Left hindlimb (tissue), 1 donor: ENCODE measurements at regions not wholly inside any gene's neighbourhood (a gene's known extent, or its start where the extent isn't known, plus 50 kb on each side); places are given as distances from the start of the nearest gene placed in this dataset.
"Not testable (repeated sequence)": the region's sequence is repeated elsewhere in the genome, so short reads cannot be mapped to it uniquely, and the experiment has no call there.

Source experiments
- DNase-seq: peaks from one replicate; pipeline ENCODE4 v3.0.0-alpha.2; 2018

DNA sequence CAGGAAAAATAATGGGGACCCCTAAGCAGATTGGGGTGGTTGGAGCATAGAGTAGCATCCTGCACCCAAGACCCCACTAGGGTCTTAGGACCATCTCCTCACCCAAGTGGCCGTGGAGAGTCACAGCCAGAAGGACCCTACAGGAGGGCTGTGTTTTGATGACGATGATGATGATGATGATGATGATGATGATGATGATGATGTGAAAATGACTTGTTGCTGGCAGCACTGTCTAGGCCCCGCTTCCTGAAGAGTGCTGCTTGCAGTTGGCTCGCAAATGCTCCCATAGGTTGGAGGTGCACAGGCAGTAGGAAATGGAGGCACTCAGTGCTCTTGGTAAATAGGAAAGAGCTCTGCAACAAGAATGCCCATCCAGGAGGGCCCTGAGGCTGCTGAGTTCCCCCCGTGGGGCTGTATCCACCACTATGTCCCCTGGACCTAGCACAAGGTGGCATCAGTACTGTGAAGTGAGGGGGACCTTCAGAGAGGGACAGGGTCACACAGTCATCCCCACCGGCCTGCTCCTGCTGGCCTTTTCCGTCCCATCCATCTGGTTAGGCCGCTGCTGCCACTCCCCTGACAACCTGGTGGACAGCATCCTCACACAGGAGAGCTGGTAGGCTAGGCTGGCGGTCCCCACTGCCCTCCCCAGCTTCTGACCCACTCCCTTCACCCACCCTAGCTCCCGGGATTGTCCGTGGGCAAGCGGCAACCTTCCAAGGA is 139.6 kb downstream of the FOXD2 start:
- no peak for DNase-seq

DNA sequence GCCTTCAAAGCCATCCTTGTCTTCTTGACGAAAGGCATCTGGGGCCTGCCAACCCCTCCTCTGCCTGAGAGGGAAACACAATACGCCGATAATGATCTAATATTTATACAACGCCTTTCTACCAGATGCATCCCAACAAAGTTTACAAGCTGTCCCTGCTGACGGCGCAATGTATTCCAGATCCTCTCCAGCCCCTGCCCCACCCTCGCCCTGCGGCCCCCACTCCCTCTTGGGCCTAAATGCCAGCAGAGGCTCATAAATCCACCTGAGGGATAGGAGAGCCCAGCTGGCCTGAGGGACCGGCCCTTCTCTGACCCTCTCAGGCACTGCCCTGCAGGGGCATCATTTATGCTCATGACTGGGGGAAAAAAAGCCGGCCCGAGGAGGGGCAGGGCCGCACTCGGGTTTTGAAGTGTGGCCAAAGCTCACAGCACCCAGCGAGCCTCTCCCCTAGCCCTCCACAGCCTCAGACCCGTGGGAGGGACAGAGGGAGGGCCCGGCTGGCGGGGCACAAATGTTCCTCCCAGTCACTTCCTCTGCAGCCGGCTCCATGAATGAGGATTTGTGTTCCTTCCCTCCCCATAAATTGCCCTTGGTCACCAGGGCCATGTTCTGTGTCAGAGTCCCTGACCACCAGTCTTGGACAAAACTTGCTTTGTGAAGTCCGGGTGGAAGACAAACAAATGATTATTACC is 140.3 kb downstream of the FOXD2 start:
- DNase-seq, result peak; percentile 76

DNA sequence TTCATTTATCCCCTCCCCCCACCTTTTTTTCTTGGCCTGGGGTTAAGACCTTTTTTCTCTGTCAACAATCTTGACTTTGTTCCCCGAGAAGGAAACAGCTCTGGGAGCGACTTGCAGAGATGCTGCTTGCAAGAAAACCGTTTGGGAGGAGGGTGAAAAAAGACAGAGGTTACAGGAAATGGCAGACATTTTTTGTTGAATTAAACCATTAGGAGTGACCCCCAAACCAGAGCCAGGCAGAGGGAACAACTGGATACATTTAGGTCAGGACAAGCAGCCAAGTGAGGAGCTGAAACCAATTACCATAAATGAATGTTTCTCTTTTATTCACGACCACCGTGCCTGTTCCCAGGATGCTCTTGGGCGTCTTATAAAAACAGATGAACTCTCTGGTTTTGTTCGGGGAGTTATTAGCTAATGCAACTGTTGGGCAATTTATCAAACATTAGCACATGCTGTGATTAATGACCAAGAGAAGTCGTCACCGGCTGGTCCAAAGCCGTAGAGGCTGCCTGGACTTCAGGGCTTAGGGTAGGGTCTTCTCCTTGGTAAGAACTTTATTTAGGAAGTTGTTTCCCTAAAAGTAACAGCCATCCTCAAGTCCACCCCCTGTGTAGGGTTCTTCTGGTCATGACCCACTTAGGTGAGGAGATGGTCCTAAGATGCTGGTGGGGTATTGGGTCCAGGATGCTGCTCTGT is 141.0 kb downstream of the FOXD2 start:
- DNase-seq, result no peak

DNA sequence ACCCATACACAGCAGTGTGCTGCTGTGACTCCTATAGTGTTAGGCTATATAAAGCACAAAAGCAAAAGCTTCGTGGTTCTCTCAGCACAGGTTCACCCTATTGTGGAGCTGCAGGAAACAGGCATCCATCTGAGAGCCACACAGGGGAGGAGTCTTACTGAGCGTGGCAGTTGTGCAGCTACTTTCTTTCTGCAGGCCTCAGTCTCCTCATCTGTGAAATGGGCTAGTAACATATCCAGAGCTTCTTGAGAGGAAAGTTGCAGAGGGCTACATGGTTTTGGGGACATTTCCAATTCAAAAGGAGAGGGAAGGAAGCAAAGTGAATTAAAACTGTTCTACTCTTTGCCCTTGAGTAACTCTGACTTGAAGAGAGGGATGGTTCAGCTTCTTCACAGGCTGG is 142.0 kb downstream of the FOXD2 start:
- DNase-seq, result no peak

DNA sequence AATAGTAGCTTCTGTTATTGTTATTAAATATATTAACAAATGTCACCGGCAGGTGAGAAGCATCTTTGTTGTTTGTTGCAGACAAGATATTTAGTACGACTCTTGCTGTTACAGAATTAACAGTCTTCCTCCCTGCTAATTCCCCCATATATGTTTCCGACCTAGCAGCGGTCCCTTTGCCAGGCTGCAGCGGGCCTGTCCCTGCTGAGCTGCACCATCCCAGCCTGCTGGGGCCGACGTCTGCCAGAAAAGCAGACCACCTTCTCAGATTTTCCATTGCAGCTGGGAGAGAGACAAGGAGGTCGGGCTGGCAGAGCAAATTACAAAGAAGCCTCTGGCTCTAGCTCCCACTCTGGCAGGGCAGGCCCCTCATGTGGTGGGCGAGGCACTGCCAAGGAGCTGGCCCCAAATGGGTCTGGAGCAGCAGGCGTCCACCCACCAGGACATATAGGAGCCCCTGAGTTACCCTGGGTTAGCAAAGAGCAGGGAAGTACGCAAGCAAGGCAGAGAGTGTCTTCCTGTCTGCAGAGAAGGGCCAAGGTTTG is 142.7 kb downstream of the FOXD2 start:
- no peak for DNase-seq

DNA sequence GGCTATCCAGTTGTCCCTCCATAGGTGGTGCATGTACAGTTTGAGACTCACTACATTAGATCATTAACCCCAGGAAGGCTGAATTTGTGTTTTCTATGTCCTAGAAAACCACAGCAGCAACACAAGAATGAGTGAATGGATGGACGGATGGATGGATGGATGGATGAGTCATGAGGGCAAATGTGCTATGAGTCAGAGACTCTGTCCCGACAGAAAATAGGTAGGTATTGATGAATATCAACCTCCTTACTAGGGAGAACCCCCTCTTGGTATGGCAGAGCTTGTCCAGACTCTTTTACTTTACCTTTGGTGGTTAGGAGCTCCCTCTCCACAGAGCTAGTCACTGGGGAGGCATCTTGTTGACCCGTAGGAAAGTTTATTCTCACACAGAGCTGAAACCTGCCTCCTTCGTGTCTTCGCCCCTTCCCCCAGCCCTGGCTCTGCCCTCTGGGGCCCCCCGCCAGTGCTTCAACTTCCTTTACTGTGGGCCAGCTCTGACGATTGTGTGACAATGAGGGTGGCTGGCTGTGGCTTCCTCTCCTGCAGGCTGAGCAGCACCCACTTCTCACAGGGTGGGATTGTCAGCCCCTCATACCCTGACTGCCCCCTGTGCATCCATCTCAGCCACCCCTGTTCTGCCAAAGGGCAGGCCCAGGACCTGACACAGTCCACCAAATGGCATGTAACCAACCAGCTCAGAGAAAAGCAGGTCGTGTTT is 145.2 kb downstream of the FOXD2 start:
- no peak for DNase-seq

DNA sequence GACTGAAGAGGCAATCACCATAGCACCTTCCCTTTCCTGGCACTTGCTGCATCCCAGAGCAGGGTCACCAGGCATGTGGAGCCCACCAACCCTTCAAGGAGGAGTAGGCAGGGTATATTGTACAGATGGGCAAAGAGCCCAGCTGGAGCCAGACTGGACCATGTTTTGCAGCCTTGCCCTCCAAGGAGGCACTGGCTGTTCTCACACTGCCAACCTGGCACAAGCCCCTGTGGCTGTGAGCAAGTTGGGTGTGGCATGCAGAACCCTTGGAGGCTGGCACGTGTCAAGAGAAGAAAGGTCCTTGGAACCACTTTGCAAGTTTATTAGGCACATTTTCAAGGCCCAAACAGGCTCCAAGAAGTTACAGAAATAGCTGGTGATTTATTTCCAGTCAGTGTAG is 146.4 kb downstream of the FOXD2 start:
- no peak for DNase-seq

DNA sequence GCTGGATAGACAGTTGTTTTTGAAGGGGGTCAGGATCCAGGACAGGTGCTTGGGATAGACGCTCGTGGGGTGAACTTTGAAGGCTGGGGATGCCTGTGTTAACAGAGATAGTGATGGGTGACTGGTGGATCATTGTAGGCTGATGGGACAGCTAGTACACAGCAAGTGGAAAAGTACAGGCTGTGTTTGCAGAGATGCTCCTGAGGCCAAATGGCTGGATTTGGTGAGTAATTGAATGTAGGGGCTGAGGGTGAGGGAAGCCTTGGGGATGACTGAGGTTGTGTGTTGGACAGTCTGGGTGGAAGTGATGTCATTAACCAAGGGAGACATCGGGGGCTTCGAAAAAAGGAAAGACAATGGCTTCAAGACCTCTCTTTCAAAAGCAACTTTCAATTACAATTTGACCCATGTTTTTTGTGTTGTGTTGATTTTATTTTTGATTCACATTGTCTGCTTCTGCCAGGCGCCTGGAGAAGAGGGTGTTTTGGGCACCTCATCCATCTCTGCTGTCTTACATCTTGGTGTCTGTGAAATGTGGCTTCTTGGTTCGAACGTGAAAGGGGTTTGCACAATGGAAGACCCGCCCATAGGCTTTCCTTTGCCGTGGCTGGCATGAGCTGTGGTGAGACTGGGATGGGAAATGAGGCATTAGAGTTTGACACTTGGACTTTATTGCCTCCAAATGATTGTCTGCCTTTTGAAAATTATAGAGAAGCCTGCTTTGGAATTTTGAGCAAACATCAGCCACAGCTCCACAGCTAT is 147.5 kb downstream of the FOXD2 start:
- DNase-seq, result no peak

DNA sequence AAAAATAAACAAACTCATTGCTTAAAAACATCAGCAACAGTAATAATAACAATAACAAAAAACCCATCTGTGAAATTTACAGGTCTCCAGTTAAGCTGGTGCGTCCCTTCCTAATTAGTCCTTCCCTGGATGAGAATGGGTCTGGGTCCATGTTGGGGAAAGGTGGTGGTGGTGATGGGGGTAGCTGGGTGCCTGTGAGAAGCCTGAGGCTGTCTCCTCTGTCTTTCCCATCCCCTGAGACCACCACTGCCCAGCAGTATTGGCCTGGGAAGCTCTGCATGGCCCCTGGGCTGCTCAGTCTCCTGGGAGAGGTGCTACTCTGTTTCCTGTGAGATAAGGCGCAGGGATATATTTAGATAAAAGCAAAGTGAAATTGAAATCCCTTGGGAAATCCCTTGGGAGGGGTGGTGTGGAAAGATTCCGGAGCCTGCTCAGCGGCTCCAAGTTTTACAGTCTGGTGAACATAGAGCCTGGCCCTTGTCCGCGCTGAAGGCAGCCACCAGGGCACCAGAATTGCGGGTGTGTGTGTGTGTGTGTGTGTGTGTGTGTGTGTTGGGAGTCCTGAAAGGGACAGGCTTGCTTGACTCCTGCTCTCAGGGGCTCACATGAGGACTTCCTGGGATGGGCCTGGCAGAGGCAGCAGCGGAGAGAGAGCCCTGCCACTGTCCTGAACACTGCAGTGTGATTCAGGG is 150.2 kb downstream of the FOXD2 start:
- DNase-seq, result no peak

DNA sequence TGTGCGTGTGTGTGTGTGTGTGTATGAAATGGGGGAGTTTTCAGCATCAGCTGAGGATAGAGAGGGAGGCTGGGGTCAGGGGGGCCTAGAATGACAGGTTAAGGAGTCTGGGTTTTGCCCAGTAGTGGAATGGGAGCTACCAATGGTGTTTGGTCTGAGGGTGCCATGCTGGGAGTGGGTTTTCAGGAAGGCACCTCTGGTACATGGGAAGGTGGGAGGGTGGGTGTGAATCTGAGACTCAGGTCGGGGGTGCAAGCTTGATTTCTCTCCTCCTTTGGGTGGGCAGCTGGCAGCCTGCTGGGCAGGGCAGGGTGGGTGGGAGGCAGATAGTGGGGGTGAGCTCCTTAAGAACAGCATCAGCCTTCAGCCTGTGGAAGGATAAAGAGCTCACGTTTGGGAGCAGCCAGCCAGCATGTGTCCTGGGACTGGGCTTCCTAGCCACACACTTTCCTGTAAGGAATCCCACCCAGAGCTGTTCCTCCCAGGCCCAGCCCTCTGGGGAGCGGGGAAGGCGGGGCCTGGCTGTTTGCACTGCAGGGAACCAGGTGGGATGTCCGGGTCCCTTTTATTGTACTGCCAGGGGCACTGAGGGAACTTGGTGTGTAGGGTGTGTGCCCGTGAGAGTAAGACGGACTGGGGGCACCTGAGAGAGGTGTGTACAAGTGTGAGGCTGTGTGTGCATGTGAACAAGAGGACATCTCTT is 152.8 kb downstream of the FOXD2 start:
- DNase-seq, result no peak

DNA sequence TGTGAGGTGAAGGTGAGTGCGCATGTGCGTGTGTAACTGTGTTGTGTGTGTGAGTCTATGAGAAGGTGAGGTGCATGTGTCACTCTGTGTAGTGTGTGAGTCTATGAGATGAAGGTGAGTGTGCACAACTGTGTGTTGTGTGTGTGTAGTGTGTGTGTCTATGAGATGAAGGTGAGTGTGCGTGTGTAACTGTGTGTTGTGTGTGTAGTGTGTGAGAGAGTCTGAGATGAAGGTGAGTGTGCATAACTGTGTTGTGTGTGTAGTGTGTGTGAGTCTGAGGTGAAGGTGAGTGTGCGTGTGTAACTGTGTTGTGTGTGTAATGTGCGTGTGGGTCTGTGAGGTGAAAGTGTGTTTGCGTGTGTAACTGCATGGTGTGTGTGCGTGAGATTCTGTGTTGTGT is 154.0 kb downstream of the FOXD2 start:
- DNase-seq, result no peak

DNA sequence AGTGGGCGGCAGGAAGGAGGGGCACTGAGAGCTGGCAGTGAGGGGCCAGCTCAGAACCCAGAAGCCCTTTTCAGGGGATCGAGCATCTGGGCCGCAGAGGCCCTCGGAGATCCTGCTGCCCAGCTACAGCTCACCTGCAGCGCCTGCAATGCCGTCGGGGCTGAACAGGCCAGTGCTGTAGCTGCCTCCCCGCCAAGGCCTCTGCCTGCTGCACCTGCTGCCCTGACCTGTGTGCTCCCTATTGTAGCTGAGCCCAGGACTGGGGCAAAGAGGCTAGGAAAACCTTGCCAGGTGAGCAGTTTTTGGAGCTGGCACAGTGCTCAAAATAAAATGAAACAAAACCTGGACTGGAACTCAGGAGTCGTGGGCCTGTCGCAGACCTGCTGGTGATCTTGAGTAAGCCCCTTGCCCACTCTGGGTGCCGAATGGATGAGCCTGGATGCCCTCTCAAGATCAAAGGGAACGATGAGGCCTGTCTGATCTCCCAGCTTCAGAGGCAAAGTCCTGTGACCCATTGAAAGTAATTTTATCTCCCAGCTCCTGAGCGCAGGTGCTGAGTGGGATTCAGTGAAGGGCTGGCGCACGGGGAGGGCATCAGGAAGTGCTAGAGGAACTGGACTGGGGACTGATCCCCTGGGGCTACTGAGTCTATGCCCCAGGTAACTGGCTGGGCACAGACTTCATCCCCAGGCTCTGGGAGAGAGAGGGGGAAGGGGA is 154.6 kb downstream of the FOXD2 start:
- no peak for DNase-seq

DNA sequence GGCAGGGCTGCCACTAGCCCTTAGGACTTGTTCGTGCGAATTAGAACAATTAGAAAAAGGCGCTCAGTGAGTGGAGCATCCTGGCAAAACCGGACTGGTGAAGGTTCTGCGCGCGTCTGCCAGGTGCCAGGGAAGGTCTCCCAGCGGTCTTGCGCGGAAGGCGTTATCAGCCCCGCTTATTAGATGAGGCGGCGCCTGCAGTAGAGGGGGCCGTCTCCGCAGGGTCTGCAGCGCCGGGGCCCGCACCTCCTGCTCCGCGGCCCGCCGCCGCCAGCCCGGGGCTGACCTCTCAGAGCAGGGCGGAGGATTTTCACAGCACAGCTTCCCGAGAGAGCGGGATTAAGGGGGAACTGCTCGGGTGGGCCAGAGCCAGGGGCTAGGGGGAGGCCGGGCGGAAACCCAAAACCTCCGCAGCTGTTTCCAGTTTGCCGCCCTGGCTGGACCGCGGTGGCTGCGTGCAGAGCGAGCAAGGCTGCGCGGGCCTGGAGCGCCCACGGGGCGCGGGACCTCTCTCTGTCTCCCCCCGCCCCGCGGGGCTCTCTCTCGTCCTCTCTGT is 155.2 kb downstream of the FOXD2 start:
- DNase-seq, result peak; percentile 77

DNA sequence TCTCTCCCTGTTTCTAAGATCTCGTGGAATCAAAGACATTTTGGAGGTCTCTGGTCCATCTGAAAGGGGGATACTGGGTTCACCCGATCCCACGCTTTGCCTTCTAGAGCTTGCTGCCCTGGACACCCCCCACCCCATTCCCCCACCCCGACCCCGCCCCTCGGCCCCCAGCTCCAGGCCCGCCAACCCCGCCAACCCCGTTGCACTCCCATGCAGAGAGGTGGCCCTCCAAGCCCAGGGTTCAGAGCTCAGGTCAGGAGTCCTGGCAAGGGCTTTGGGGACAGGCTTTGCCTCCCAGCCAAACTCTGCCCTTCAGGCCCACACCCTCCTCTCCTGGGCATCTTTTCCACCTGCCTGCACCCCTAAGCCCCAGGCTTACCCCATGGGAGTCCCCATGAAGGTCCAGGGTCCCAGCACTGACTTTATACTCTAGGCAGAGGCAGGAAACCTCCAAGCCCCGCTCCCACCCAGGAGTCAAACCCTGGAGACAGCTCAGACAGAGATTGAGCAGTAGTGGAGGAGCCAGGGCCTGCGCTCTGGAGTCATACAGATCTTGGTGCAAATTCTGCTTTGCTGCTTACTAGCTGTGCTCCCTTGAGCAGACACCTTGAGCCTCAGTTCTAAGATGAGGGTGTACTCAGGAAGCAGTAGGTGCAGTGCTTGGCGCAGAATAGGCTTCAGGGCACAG is 155.9 kb downstream of the FOXD2 start:
- DNase-seq, result no peak

DNA sequence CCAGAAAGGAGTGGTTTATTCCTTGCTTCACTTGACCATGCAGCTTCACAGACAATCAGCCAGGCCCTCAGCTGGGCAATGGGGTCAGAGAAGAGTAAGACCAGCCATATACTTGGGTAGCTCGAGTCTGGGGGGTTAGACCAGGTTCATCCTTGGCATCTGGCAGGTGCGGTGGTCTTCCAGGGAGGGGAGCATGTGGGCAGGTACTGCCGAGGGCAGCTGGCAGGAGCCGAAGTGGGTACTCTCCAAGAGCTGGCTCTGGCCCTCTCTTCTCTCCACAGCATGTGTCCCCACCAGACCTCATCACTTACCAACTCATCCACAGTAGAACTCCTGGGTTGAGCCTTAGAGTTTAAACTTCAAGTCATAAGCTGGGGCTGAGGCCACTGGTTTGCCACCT is 156.8 kb downstream of the FOXD2 start:
- DNase-seq, result no peak

DNA sequence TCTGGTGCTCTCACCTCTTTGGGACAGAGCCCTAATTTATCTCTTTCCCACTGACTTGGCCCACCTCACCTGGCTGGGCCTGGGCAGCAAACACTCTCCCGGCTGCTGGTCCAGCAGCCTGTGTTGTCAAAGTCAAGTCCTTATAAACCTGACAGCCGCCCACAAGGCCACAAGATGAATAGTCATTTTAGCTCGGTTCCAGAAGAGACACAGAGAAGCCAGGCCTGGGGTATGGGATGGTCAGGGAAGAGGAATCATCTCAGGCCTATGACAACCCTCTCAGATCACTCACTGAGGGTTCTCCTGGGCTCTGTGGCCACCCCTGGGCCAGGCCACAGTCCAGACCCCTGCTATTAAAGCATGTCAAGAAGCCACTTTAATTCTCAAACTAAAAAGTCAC is 158.5 kb downstream of the FOXD2 start:
- no peak for DNase-seq

DNA sequence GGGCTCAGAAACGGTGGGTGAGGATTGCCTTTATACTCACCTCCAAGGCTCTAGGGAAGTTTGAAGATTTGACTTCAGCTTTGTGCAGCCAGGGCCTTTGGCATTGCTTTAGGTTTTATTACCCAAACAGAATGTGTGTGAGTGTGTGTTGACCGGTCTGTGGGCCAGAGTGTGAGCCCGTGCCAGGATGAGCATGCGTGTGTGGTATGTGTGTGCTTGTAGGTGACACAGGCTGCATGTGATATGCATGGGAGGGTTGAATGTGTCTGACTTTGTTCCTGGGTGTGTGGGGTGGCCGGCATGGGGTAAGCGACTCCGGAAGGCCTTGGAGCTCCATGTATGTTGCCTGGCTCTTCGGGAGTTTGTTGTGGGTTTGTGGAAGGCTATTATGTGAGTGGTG is 160.5 kb downstream of the FOXD2 start:
- no peak for DNase-seq

DNA sequence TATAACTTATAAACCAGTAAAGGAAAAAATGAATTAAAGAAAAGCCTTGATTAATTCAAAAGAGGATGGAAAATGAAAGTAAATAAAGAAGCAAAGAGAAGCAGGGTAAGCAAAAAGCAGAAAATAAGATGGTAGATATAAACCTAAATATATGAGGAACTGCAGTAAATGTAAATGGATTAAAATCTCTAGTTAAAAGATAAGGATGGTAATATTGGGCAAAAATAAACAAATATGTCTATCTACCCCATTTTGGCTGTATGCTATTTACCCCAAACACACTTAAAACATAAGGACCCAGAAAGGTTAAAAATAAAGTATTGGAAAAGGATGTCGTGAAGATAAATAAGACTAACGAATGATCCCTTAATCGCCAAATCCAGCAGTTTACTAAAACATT is 161.9 kb downstream of the FOXD2 start:
- no peak for DNase-seq

DNA sequence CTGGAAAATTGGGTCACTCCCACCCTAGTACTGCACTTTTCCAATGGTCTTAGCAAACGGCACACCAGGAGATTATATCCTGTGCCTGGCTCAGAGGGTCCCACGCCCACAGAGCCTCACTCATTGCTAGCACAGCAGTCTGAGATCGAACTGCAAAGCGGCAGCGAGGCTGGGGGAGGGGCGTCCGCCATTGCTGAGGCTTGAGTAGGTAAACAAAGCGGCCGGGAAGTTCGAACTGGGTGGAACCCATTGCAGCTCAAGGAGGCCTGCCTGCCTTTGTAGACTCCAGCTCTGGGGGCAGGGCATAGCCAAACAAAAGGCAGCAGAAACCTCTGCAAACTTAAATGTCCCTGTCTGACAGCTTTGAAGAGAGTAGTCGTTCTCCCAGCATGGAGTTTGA is 164.6 kb downstream of the FOXD2 start:
- not testable (repeated sequence) for DNase-seq
